ENCODE measurements at regions not wholly inside any gene's neighbourhood (a gene's known extent, or its start where the extent isn't known, plus 50 kb on each side); places are given as distances from the start of the nearest gene placed in this dataset.

DNA sequence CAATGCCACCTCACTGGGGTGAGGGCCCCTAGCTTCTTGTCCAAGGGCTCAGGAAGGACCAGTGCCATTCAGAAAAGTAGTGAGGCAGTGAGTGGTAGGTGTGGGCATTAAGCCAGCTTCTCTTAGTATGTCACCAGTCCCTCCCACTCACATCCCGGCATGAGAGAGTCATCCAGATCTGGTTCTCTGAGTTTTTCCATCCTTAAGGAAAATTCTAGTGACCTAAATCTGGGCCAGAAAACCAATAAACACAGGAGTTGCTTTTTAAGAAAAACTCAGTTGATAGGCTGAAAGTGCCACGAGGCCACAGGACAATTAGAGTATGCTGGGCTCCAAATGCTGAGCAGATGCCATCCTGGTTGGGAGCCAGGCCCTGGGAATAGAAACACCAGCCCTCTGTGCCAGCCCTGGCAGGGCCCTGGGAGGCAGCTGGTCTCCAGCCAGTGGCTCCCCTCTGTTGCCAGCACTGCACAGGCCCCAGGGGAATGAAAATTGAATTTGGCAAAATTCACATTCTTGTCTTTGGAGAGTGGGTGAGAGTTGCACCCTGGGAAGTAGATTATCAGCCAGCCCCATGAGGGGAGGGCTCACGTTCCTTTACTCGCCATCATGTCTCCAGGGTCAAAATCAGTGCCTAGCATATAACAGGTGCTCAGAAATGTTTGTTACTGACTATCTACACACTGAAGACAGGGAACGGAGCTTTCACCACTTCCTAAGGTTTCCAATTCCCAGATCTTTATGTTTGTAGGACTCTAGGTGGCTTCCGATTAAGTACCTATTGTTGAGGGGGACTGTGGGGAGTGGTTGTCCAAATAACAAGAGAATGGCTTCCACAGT, 52.8 kb downstream of the FAM43A start:
- TF ChIP-seq, protein P1, sequence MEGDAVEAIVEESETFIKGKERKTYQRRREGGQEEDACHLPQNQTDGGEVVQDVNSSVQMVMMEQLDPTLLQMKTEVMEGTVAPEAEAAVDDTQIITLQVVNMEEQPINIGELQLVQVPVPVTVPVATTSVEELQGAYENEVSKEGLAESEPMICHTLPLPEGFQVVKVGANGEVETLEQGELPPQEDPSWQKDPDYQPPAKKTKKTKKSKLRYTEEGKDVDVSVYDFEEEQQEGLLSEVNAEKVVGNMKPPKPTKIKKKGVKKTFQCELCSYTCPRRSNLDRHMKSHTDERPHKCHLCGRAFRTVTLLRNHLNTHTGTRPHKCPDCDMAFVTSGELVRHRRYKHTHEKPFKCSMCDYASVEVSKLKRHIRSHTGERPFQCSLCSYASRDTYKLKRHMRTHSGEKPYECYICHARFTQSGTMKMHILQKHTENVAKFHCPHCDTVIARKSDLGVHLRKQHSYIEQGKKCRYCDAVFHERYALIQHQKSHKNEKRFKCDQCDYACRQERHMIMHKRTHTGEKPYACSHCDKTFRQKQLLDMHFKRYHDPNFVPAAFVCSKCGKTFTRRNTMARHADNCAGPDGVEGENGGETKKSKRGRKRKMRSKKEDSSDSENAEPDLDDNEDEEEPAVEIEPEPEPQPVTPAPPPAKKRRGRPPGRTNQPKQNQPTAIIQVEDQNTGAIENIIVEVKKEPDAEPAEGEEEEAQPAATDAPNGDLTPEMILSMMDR (IDR thresholded peaks at IDR 0.05; ENCODE audit: low read depth, low read length), result no peak
- no peak overlapping the region for H3K4me3 ChIP-seq (ENCODE audit: low read depth, low read length)

DNA sequence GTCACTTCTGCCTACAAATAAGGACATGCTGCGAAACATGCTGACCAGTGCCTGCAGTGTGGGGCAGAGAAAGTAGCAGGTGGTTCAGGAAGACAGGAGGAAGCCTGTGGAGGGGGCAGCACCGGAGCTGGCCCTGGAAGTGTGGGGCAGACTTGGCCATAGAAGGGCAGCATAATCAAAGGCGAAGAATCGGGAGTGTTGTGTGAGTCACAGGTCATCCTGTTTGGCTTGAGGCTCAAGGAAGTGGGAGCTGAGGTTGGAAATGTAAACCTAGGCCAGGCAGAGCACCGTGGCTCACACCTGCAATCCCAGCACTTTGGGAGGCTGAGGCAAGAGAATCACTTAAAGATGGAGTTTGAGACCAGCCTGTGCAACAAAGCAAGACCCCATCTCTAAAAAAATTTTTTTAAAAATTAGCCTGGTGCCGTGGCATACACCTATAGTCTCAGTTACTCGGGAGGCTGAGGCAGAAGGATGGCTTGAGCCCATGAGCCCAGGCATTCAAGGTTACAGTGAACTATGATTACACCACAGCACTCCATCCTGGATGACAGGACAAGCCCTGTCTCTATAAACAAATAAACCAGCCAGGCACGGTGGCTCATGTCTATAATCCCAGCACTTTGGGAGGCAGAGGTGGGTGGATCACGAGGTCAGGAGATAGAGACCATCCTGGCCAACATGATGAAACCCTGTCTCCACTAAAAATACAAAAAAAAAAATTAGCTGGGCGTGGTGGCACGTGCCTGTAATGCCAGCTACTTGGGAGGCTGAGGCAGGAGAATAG, 54.0 kb downstream of the FAM43A start:
- no peak overlapping the region for H3K4me3 ChIP-seq (ENCODE audit: low read depth, low read length)
- TF ChIP-seq, protein P1 (IDR thresholded peaks at IDR 0.05; ENCODE audit: low read depth, low read length), result no peak

DNA sequence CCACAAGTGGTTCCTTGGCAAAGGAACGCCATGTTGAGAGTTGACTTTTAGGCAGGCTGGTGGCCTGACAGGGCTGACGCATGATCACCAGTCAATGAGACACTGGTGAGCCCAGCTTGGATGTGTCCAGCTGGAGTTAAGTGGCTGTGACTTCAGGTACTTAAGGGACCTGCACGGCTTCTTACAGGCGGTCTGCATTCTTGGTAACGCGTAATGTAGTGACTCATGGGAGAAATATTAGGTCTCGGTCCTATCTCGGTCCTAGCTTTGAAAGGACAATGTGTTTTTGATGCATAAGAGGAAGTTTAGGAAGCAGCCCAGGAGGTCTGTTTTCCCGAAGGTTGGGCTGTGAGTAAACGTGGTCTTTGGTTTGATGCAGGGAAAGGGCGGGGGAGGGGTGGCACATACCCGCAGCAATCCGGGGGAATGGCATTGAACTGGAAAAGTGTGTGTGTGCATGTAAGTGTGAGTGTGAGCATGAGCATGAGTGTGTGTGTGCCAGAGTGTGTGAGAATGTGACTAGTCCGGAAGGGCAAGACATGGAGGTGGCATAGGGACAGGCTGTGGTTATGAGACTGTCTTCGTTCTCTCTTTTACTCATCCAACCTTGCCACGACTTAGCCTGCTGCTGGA, 55.3 kb downstream of the FAM43A start:
- TF ChIP-seq, protein P1 (IDR thresholded peaks at IDR 0.05; ENCODE audit: low read depth, low read length), result no peak
- H3K4me3 ChIP-seq (ENCODE audit: low read depth, low read length), result no peak overlapping the region

DNA sequence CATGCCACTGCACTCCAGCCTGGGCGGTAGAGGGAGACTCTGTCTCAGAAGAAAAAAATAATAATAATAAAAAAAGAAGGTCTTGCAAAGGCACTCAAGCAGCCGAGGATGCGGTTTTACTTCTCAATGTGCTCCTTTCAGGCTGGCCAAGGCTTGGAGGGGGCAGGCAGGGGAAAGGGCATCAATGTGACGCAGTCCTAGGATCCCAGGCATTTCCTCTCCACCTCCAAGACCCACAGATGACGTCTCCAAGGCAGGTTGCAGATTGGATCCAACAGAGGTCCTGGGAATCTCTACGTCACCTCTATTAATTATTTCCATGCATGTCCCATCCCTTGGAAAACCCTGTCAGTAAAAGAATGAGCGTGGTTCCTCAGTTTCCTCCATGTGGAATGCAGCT, 56.2 kb downstream of the FAM43A start:
- TF ChIP-seq, protein P1 (IDR thresholded peaks at IDR 0.05; ENCODE audit: low read depth, low read length), result no peak
- no peak overlapping the region for H3K4me3 ChIP-seq (ENCODE audit: low read depth, low read length)

DNA sequence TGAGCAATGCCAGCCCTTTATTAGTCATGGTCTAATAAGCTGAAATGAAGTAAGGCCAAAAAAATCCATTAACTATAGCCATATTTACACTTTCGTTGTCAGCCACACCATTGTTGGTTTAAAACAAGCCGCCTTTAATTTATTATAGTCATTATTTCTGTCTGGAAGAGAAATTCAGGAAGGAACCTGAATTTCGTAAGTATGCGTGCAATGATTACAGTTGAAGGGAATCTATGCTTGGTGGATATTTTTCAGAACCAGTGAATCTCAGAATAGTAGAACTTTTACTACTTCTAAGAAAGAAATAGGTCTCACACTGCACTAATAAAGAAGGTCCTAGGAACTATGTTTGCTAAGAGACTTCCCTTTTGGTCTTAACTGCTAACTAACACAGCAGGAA, 59.1 kb downstream of the FAM43A start:
- TF ChIP-seq, protein P1 (IDR thresholded peaks at IDR 0.05; ENCODE audit: low read depth, low read length), result no peak
- H3K4me3 ChIP-seq (ENCODE audit: low read depth, low read length), result no peak overlapping the region

DNA sequence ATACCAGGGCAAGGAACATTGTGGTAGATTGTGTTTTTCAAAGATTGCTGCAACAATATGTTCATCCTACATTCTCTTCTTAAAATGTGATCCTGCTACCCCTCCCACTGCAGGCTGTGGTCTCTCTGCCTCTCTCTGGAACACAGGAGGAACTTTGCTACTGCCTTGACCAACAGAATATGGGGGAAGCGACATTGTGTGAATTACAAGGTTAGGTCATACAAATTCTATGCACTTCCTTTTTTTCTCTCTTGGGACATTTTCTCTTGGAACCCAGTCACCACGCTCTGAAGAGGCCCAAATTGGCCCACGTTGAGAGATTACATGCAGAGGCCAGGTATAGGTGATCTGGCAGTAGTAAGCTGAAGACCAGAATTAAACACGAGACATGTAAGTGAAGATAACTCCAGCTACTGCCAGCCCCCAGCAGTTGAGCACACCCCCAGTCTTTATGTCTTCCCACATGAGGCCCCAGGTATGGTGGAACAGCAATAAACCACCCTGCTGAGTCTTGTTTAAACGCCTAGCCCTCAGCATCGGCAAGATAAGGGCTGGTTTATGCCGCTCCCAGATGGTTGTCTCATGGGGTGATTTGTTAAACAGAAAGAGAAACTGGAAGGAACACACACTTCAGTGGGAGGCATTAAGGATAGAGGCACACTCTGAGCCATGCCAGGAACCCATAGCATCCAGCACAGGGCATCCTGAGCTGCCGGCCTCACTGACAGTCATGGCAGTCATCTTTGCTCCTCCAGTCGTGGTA, 59.9 kb downstream of the FAM43A start:
- H3K4me3 ChIP-seq (ENCODE audit: low read depth, low read length), result no peak overlapping the region
- TF ChIP-seq, protein P1 (IDR thresholded peaks at IDR 0.05; ENCODE audit: low read depth, low read length), result no peak
